ENCODE measurements at regions not wholly inside any gene's neighbourhood (a gene's known extent, or its start where the extent isn't known, plus 50 kb on each side); places are given as distances from the start of the nearest gene placed in this dataset.
A peak's percentile ranks its signal among the peaks of the same experiment; 100 is the strongest.

- TF ChIP-seq DZIP1 (CRISPR knock-in tag; IDR thresholded peaks at IDR 0.05) = no peak
- TF ChIP-seq ATM (IDR thresholded peaks at IDR 0.05; ENCODE audit: borderline replicate concordance) = no peak
- TF ChIP-seq SRSF1 (optimal IDR thresholded peaks at IDR 0.05; ENCODE audit: low read depth, low read length) = no peak
- no peak for TF ChIP-seq HOXA5 (CRISPR knock-in tag; IDR thresholded peaks at IDR 0.05)
- no peak for TF ChIP-seq ZNF850 (CRISPR knock-in tag; conservative IDR thresholded peaks at IDR 0.05)
- TF ChIP-seq HMGA1 (CRISPR knock-in tag; conservative IDR thresholded peaks at IDR 0.05) = no peak
- no peak for TF ChIP-seq SNAI1 (CRISPR knock-in tag; IDR thresholded peaks at IDR 0.05; ENCODE audit: borderline replicate concordance)
- TF ChIP-seq WIZ (CRISPR knock-in tag; IDR thresholded peaks at IDR 0.05) = no peak
- no peak for TF ChIP-seq RNF2 (conservative IDR thresholded peaks at IDR 0.05; ENCODE audit: low read depth)
- no peak for TF ChIP-seq PRDM4 (CRISPR knock-in tag; IDR thresholded peaks at IDR 0.05; ENCODE audit: borderline replicate concordance)
- TF ChIP-seq ZNF512 (CRISPR knock-in tag; IDR thresholded peaks at IDR 0.05) = no peak
- no peak for TF ChIP-seq ZNF788 (CRISPR knock-in tag; IDR thresholded peaks at IDR 0.05; ENCODE audit: borderline replicate concordance)
- TF ChIP-seq GTF2F1 (IDR thresholded peaks at IDR 0.05; ENCODE audit: low read length) = no peak
- TF ChIP-seq ZNF34 (CRISPR knock-in tag; IDR thresholded peaks at IDR 0.05; ENCODE audit: borderline replicate concordance) = no peak
- TF ChIP-seq NFIC (IDR thresholded peaks at IDR 0.05; ENCODE audit: low read length) = no peak
- TF ChIP-seq ZSCAN20 (CRISPR knock-in tag; IDR thresholded peaks at IDR 0.05; ENCODE audit: borderline replicate concordance) = no peak
- TF ChIP-seq SNAPC5 (CRISPR knock-in tag; IDR thresholded peaks at IDR 0.05; ENCODE audit: borderline replicate concordance) = no peak
- no peak for TF ChIP-seq BRD4 (CRISPR knock-in tag; IDR thresholded peaks at IDR 0.05)
- no peak for TF ChIP-seq NFRKB (IDR thresholded peaks at IDR 0.05)
- peak; percentile 11; the same call in 1 of the 2 replicates for TF ChIP-seq SMC3 (IDR thresholded peaks at IDR 0.05; ENCODE audit: low read length)
- no peak for TF ChIP-seq NR2C2 (CRISPR knock-in tag; IDR thresholded peaks at IDR 0.05; ENCODE audit: borderline replicate concordance)
- TF ChIP-seq SRSF4 (IDR thresholded peaks at IDR 0.05; ENCODE audit: low read depth, low read length, poor library complexity, severe bottlenecking) = no peak
- no peak for TF ChIP-seq ZNF274 (CRISPR knock-in tag; IDR thresholded peaks at IDR 0.05)
- no peak for TF ChIP-seq FLYWCH1 (CRISPR knock-in tag; IDR thresholded peaks at IDR 0.05)
- no peak for TF ChIP-seq ZNF619 (CRISPR knock-in tag; IDR thresholded peaks at IDR 0.05)
Observed at GRCh38 chr9:108743901-108744371, 111.8 kb downstream of the ACTL7B start (continued).

Data from HepG2 (cell line).